HEK293 (cell line): ENCODE measurements at regions not wholly inside any gene's neighbourhood (a gene's known extent, or its start where the extent isn't known, plus 50 kb on each side); places are given as distances from the start of the nearest gene placed in this dataset.

Source experiments
- CTCF ChIA-PET: fragments of 350-600 bp; formaldehyde crosslinking; extraction: SDS; loops from one replicate; lab custom pipeline; 2021; ENCODE audit warnings: antibody characterized with exemption; lab: Yijun Ruan, JAX
- POLR2A ChIA-PET: fragments of 300-600 bp; formaldehyde crosslinking; extraction: SDS; loops from one replicate; lab custom pipeline; 2020; ENCODE audit warnings: antibody characterized with exemption, inconsistent platforms; lab: Yijun Ruan, JAX
- H3K27ac ChIP-seq: fragments of 200-500 bp; sonication (Bioruptor generic); 2 replicates; pipeline ENCODE4 v1.5.1; 2014; ENCODE audit warnings: low read depth, low read length, control low read depth, inconsistent platforms; ENCODE audit errors: extremely low read depth
- H3K36me3 ChIP-seq, 2 experiments: fragments of 200-500 bp in 1 of 2; sonication (Bioruptor generic) in 1 of 2; 1 replicate in 1 of 2; 2 replicates in 1 of 2; pipeline ENCODE4 v1.5.1; 2014 to 2017; ENCODE audit warnings: inconsistent platforms in 2 of 2, low read length in 2 of 2; ENCODE audit not compliant: control insufficient read depth in 2 of 2, insufficient read depth in 1 of 2
- H3K4me1 ChIP-seq: fragments of 200-500 bp; sonication (Bioruptor generic); 2 replicates; pipeline ENCODE4 v1.5.1; 2014; ENCODE audit warnings: mild to moderate bottlenecking, low read length, inconsistent platforms; ENCODE audit not compliant: control insufficient read depth, insufficient read depth
- H3K4me3 ChIP-seq: 2 replicates; pipeline ENCODE4 v1.5.1; 2011; ENCODE audit warnings: low read depth, mild to moderate bottlenecking, control low read depth, low read length, moderate library complexity
- H3K9me3 ChIP-seq: fragments of 200-500 bp; sonication (Bioruptor generic); 2 replicates; pipeline ENCODE4 v1.5.1; 2014; ENCODE audit warnings: low read depth, low read length, inconsistent platforms; ENCODE audit not compliant: control insufficient read depth, insufficient read depth
- HIC1 ChIP-seq: fragments of 450-650 bp; formaldehyde crosslinking; IDR thresholded peaks from 2 replicates; pipeline ENCODE4 v1.5.1; 2016; ENCODE audit warnings: missing biosample characterization, missing genetic modification characterization
- HOXA7 ChIP-seq: sonication (generic); formaldehyde crosslinking; IDR thresholded peaks from 2 replicates; pipeline ENCODE4 v1.8.1; 2022; ENCODE audit warnings: missing genetic modification reagents, borderline replicate concordance
- KLF16 ChIP-seq: fragments of 450-650 bp; formaldehyde crosslinking; IDR thresholded peaks from 2 replicates; pipeline ENCODE4 v1.5.1; 2017; ENCODE audit warnings: missing biosample characterization, missing genetic modification characterization
- KLF7 ChIP-seq: fragments of 450-650 bp; formaldehyde crosslinking; IDR thresholded peaks from 2 replicates; pipeline ENCODE4 v1.5.1; 2016; ENCODE audit warnings: missing biosample characterization, missing genetic modification characterization, borderline replicate concordance
- KLF8 ChIP-seq: fragments of 450-650 bp; formaldehyde crosslinking; IDR thresholded peaks from 2 replicates; pipeline ENCODE4 v1.5.1; 2016; ENCODE audit warnings: missing biosample characterization, missing genetic modification characterization
- MYNN ChIP-seq: fragments of 450-650 bp; formaldehyde crosslinking; IDR thresholded peaks from 2 replicates; pipeline ENCODE4 v1.5.1; 2016; ENCODE audit warnings: missing biosample characterization, missing genetic modification characterization, borderline replicate concordance
- PRDM2 ChIP-seq: fragments of 450-650 bp; formaldehyde crosslinking; IDR thresholded peaks from 2 replicates; pipeline ENCODE4 v1.5.1; 2016; ENCODE audit warnings: missing biosample characterization, missing genetic modification characterization, borderline replicate concordance
- SP7 ChIP-seq: fragments of 450-650 bp; formaldehyde crosslinking; IDR thresholded peaks from 2 replicates; pipeline ENCODE4 v1.5.1; 2016; ENCODE audit warnings: missing biosample characterization, missing genetic modification characterization
- ZBTB20 ChIP-seq: fragments of 450-650 bp; formaldehyde crosslinking; IDR thresholded peaks from 2 replicates; pipeline ENCODE4 v1.5.1; 2016; ENCODE audit warnings: missing biosample characterization, missing genetic modification characterization
- ZNF121 ChIP-seq: fragments of 450-650 bp; formaldehyde crosslinking; IDR thresholded peaks from 2 replicates; pipeline ENCODE4 v1.5.1; 2016; ENCODE audit warnings: missing biosample characterization, missing genetic modification characterization
- ZNF174 ChIP-seq: fragments of 450-650 bp; formaldehyde crosslinking; IDR thresholded peaks from 2 replicates; pipeline ENCODE4 v1.5.0; 2017; ENCODE audit warnings: missing biosample characterization, mild to moderate bottlenecking, missing genetic modification characterization
- ZNF175 ChIP-seq: fragments of 450-650 bp; formaldehyde crosslinking; IDR thresholded peaks from 2 replicates; pipeline ENCODE4 v1.5.1; 2016; ENCODE audit warnings: missing biosample characterization, missing genetic modification characterization
- ZNF184 ChIP-seq: fragments of 450-650 bp; IDR thresholded peaks from 2 replicates; pipeline ENCODE4 v1.5.1; 2018; ENCODE audit warnings: missing biosample characterization, mild to moderate bottlenecking, missing genetic modification characterization
- ZNF24 ChIP-seq: fragments of 450-650 bp; formaldehyde crosslinking; IDR thresholded peaks from 2 replicates; pipeline ENCODE4 v1.5.1; 2016; ENCODE audit warnings: missing biosample characterization, missing genetic modification characterization
- ZNF248 ChIP-seq: fragments of 450-650 bp; formaldehyde crosslinking; IDR thresholded peaks from 2 replicates; pipeline ENCODE4 v1.5.1; 2017; ENCODE audit warnings: missing biosample characterization, missing genetic modification characterization
- ZNF362 ChIP-seq: fragments of 450-650 bp; formaldehyde crosslinking; IDR thresholded peaks from 2 replicates; pipeline ENCODE4 v1.5.1; 2016; ENCODE audit warnings: missing biosample characterization, missing genetic modification characterization
- ZNF473 ChIP-seq: fragments of 450-650 bp; formaldehyde crosslinking; IDR thresholded peaks from 2 replicates; pipeline ENCODE4 v1.5.1; 2017; ENCODE audit warnings: missing biosample characterization, missing genetic modification characterization
- ZNF48 ChIP-seq: fragments of 450-650 bp; formaldehyde crosslinking; IDR thresholded peaks from 2 replicates; pipeline ENCODE4 v1.5.1; 2016; ENCODE audit warnings: missing biosample characterization, missing genetic modification characterization
- ZNF521 ChIP-seq: fragments of 450-650 bp; formaldehyde crosslinking; IDR thresholded peaks from 2 replicates; pipeline ENCODE4 v1.5.1; 2017; ENCODE audit warnings: missing biosample characterization, mild to moderate bottlenecking, missing genetic modification characterization
- ZNF544 ChIP-seq: fragments of 450-650 bp; formaldehyde crosslinking; IDR thresholded peaks from 2 replicates; pipeline ENCODE4 v1.5.0; 2017; ENCODE audit warnings: missing biosample characterization, missing genetic modification characterization
- ZNF623 ChIP-seq: fragments of 450-650 bp; formaldehyde crosslinking; IDR thresholded peaks from 2 replicates; pipeline ENCODE4 v1.5.1; 2016; ENCODE audit warnings: missing biosample characterization, missing genetic modification characterization
- ZNF660 ChIP-seq: fragments of 450-650 bp; IDR thresholded peaks from 2 replicates; pipeline ENCODE4 v1.5.1; 2018; ENCODE audit warnings: missing biosample characterization, mild to moderate bottlenecking, missing genetic modification characterization
- ZNF704 ChIP-seq: fragments of 450-650 bp; formaldehyde crosslinking; IDR thresholded peaks from 2 replicates; pipeline ENCODE4 v1.5.1; 2016; ENCODE audit warnings: missing biosample characterization, missing genetic modification characterization
- ZNF776 ChIP-seq: fragments of 450-650 bp; formaldehyde crosslinking; IDR thresholded peaks from 2 replicates; pipeline ENCODE4 v1.5.0; 2017; ENCODE audit warnings: missing biosample characterization, missing genetic modification characterization, borderline replicate concordance

- CTCF ChIA-PET = no interaction called here
- H3K27ac ChIP-seq = no peak overlapping the region
Measured at GRCh38 chr6:97594844-97595243, 311.8 kb upstream of the MMS22L start.

GRCh38 chr6:97621111-97621510 is 338.1 kb upstream of the MMS22L start:
- CTCF ChIA-PET = interaction anchor here (0.6 kb wide), 1 partner anchor 724 kb away, joined by 3 read pairs; no protein-coding TSS in a partner anchor

More at GRCh38 chr6:97594844-97595243, 311.8 kb upstream of the MMS22L start:
- no peak overlapping the region for H3K4me3 ChIP-seq
- H3K36me3 ChIP-seq = no peaks in the 10 kb centered on the region
- no peaks in the 10 kb centered on the region for H3K9me3 ChIP-seq
- TF ChIP-seq HIC1 (tag by site-specific recombination) (no peak), ZNF184 (peak; percentile 44; the same call in 1 of the 2 replicates), KLF16 (no peak), ZNF704 (tag by site-specific recombination) (no peak), ZNF248 (tag by site-specific recombination) (no peak)
- H3K4me1 ChIP-seq = no peaks in the 10 kb centered on the region
- POLR2A ChIA-PET = no interaction called here

More at GRCh38 chr6:97621111-97621510, 338.1 kb upstream of the MMS22L start:
- Histone ChIP-seq H3K4me3 (no peak overlapping the region), H3K36me3 (no peaks in the 10 kb centered on the region), H3K4me1 (no peaks in the 10 kb centered on the region), H3K27ac (no peak overlapping the region), H3K9me3 (no peaks in the 10 kb centered on the region)
- POLR2A ChIA-PET = no interaction called here
- TF ChIP-seq ZNF473 (tag by site-specific recombination) (no peak), ZNF121 (no peak), ZNF776 (no peak), KLF8 (no peak), ZNF48 (no peak), PRDM2 (tag by site-specific recombination) (no peak), HOXA7 (CRISPR knock-in tag) (no peak), MYNN (tag by site-specific recombination) (no peak), ZBTB20 (tag by site-specific recombination) (no peak), ZNF544 (tag by site-specific recombination) (no peak), ZNF174 (tag by site-specific recombination) (no peak), ZNF521 (tag by site-specific recombination) (no peak), ZNF24 (no peak), ZNF623 (tag by site-specific recombination) (no peak), ZNF175 (tag by site-specific recombination) (no peak), KLF7 (tag by site-specific recombination) (no peak), ZNF660 (tag by site-specific recombination) (no peak), SP7 (tag by site-specific recombination) (no peak), ZNF362 (no peak)
